Muscle layer of duodenum (tissue), 2 donors: ENCODE measurements at regions not wholly inside any gene's neighbourhood (a gene's known extent, or its start where the extent isn't known, plus 50 kb on each side); places are given as distances from the start of the nearest gene placed in this dataset.
A peak's percentile ranks its signal among the peaks of the same experiment; 100 is the strongest.

Experiments
- H3K27ac ChIP-seq: one replicate; pipeline ENCODE4 v1.7.0; 2013; ENCODE audit warnings: mild to moderate bottlenecking, low read length
- H3K27me3 ChIP-seq: one replicate; pipeline ENCODE4 v1.7.0; 2013; ENCODE audit warnings: low read depth, mild to moderate bottlenecking, control low read depth, low read length
- H3K36me3 ChIP-seq, 2 donors: one replicate each; pipeline ENCODE4 v1.7.0; 2013; ENCODE audit warnings: low read length in 2 of 2, control low read depth in 1 of 2, mild to moderate bottlenecking in 1 of 2; ENCODE audit not compliant: insufficient read depth in 2 of 2, control insufficient read depth in 1 of 2
- H3K4me1 ChIP-seq, 2 donors: one replicate each; pipeline ENCODE4 v1.7.0; 2013; ENCODE audit warnings: low read length in 2 of 2, mild to moderate bottlenecking in 2 of 2, control low read depth in 1 of 2, moderate library complexity in 1 of 2; ENCODE audit not compliant: insufficient read depth in 2 of 2, control insufficient read depth in 1 of 2
- H3K4me3 ChIP-seq, 2 donors: one replicate each; pipeline ENCODE4 v1.7.0; 2013; ENCODE audit warnings: low read length in 2 of 2, low read depth in 1 of 2, mild to moderate bottlenecking in 1 of 2
- H3K9me3 ChIP-seq, 2 donors: one replicate each; pipeline ENCODE4 v1.7.0; 2013; ENCODE audit warnings: low read length in 2 of 2, control low read depth in 1 of 2, mild to moderate bottlenecking in 1 of 2; ENCODE audit not compliant: control insufficient read depth in 1 of 2
- donor health status: healthy.

- H3K4me3 ChIP-seq = no peak overlapping the region
Observed at GRCh38 chr4:163606896-163607691, 112.6 kb downstream of the TMA16 start.

GRCh38 chr4:163609019-163609418, 114.5 kb downstream of the TMA16 start:
- Histone ChIP-seq H3K36me3 (no peaks in the 10 kb centered on the region), H3K9me3 (no peaks in the 10 kb centered on the region), H3K27ac (no peak overlapping the region), H3K4me1 (no peaks in the 10 kb centered on the region), H3K27me3 (no peaks in the 10 kb centered on the region), H3K4me3 (no peak overlapping the region)

More at GRCh38 chr4:163606896-163607691, 112.6 kb downstream of the TMA16 start:
- Histone ChIP-seq H3K9me3 (no peaks in the 10 kb centered on the region), H3K36me3 (no peaks in the 10 kb centered on the region), H3K4me1 (no peaks in the 10 kb centered on the region), H3K27ac (peak overlapping the region; percentile 19), H3K27me3 (no peaks in the 10 kb centered on the region)

DNA sequence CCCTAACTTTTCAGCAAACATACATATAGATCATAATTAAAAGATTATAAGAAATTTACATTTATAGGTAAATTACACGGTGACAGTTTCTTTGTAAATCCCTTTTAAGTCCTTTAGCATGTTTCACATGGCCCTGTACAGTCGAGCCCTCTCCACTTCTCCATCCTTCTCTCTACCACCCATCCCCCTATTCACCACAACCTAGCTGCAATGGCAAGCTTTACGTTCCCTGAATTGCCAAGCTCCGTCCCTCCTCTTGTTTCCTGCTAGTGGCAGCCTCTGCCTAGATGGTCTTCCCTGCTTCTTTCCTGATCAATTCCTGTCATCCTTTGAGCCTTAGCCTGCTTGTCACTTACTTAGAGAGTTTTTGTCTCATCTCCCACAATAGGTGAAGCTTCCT, 116.2 kb downstream of the TMA16 start:
- Histone ChIP-seq H3K4me3 (peak overlapping the region in 1 of 2 donors; percentile 14), H3K9me3 (no peaks in the 10 kb centered on the region), H3K27me3 (no peaks in the 10 kb centered on the region), H3K36me3 (no peaks in the 10 kb centered on the region), H3K4me1 (no peaks in the 10 kb centered on the region), H3K27ac (peak overlapping the region; percentile 52)

GRCh38 chr4:163611182-163611581, 116.7 kb downstream of the TMA16 start:
- Histone ChIP-seq H3K4me1 (no peaks in the 10 kb centered on the region), H3K4me3 (no peak overlapping the region), H3K27me3 (no peaks in the 10 kb centered on the region), H3K9me3 (no peaks in the 10 kb centered on the region), H3K36me3 (no peaks in the 10 kb centered on the region), H3K27ac (peak overlapping the region; percentile 52)

- Histone ChIP-seq H3K9me3 (no peaks in the 10 kb centered on the region), H3K27ac (peak overlapping the region; percentile 79), H3K4me1 (no peaks in the 10 kb centered on the region), H3K36me3 (no peaks in the 10 kb centered on the region), H3K27me3 (no peaks in the 10 kb centered on the region), H3K4me3 (peak overlapping the region in 1 of 2 donors; percentile 55)
Observed at GRCh38 chr4:163611784-163612445, 117.4 kb downstream of the TMA16 start.

GRCh38 chr4:163612762-163613161, 118.3 kb downstream of the TMA16 start:
- Histone ChIP-seq H3K4me1 (no peaks in the 10 kb centered on the region), H3K9me3 (no peaks in the 10 kb centered on the region), H3K27me3 (no peaks in the 10 kb centered on the region), H3K4me3 (peak overlapping the region in 1 of 2 donors; percentile 55), H3K36me3 (no peaks in the 10 kb centered on the region), H3K27ac (peak overlapping the region; percentile 79)

DNA sequence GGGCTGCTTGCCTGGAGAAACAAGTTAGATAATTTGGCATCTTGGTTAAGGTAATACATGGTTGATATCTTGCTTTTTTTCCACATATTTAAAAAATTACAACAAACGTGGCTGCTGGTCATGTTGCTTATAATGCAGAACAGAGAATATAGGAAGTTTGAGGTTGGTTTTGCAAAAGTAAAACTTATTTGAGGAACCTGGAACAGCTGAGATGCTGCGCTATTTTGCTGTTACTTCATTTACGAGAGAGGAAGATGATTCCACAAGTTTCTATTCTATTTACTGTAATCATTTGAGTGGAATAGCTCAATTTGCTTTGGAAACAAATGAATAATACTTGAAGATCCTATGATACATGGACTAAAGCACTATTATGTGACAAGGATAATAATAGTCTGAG, 118.9 kb downstream of the TMA16 start:
- H3K4me1 ChIP-seq = no peaks in the 10 kb centered on the region
- peak overlapping the region in 1 of 2 donors; percentile 55 for H3K4me3 ChIP-seq
- peak overlapping the region; percentile 35 for H3K27ac ChIP-seq
- no peaks in the 10 kb centered on the region for H3K9me3 ChIP-seq
- no peaks in the 10 kb centered on the region for H3K36me3 ChIP-seq
- no peaks in the 10 kb centered on the region for H3K27me3 ChIP-seq

DNA sequence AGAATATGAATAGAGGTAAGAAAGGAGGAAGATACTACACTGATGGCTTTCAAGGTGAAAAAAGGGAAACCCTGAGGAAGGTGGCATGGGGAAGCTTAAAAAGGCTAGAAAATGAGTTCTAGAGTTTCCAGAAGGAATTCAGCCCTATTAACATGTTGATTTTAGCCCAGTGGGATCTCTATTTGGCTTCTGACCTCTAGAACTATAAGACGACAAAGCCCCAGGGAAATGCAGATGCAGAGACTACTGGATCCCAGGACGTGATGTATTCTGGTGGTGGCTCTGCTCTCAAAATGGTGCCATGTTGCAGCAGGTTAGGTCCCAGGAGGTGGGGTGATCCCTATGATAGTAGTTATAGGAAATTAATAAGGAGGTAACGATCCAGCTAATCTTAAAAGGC, 120.4 kb downstream of the TMA16 start:
- Histone ChIP-seq H3K4me1 (no peaks in the 10 kb centered on the region), H3K4me3 (no peak overlapping the region), H3K36me3 (no peaks in the 10 kb centered on the region), H3K27me3 (no peaks in the 10 kb centered on the region), H3K27ac (no peak overlapping the region), H3K9me3 (no peaks in the 10 kb centered on the region)

DNA sequence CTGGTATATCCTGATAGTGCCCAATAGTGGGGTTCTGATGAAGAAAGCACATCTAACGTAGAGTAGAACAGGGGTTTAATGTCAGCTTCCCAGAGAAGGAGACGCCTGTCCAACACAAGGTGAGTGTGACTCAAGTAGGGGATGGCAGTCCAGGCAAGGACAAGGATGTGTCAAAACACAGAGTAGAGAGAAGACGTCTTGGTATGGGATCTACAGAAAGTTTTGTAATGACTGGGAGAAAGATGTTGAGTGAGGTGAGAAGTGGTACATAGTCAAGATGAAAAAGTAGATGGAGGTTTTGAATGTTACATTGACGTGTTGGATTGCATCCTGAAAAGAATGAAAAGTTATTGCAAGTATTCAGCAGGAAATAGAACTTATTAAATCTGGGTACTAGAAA, 124.4 kb downstream of the TMA16 start:
- H3K4me1 ChIP-seq = no peaks in the 10 kb centered on the region
- no peaks in the 10 kb centered on the region for H3K27me3 ChIP-seq
- H3K4me3 ChIP-seq = no peak overlapping the region
- no peak overlapping the region for H3K27ac ChIP-seq
- no peaks in the 10 kb centered on the region for H3K36me3 ChIP-seq
- H3K9me3 ChIP-seq = no peaks in the 10 kb centered on the region

- H3K27ac ChIP-seq = no peak overlapping the region
Observed at GRCh38 chr4:163620738-163621137, 126.2 kb downstream of the TMA16 start.

DNA sequence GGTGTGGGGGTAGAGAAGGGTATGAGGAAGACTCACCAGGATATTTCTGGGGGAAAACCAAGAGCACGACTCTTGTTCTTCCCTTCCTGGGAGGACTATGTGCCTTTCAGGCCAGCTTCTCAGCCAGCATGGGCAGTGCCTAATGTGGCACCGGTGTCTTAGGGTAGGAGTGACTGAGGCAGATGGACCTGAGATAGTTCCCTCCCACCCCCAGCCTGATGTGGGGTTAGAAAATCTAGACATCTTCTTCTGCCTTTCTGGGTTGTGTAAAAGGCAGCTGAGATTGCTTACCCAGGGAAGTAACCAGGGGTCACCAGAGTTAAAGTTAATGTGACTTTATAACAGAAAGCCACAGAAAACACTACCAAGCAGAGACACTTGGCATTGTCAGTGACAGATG, 127.3 kb downstream of the TMA16 start:
- Histone ChIP-seq H3K4me3 (no peak overlapping the region), H3K27ac (peak overlapping the region; percentile 16), H3K27me3 (no peaks in the 10 kb centered on the region), H3K9me3 (no peaks in the 10 kb centered on the region), H3K36me3 (no peaks in the 10 kb centered on the region), H3K4me1 (no peaks in the 10 kb centered on the region)

More at GRCh38 chr4:163620738-163621137, 126.2 kb downstream of the TMA16 start:
- H3K4me3 ChIP-seq = no peak overlapping the region
- H3K36me3 ChIP-seq = no peaks in the 10 kb centered on the region
- no peaks in the 10 kb centered on the region for H3K9me3 ChIP-seq
- no peaks in the 10 kb centered on the region for H3K4me1 ChIP-seq
- H3K27me3 ChIP-seq = no peaks in the 10 kb centered on the region
